Left ventricle myocardium inferior (tissue), 1 donor: ENCODE measurements at regions not wholly inside any gene's neighbourhood (a gene's known extent, or its start where the extent isn't known, plus 50 kb on each side); places are given as distances from the start of the nearest gene placed in this dataset.

Experiments
- DNase-seq: peaks from one replicate; pipeline ENCODE4 v3.0.0-alpha.2; 2020
- H3K27ac ChIP-seq: fragments of 200-600 bp; replicated peaks from 2 replicates; pipeline ENCODE4 v1.8.0; 2021
- H3K27me3 ChIP-seq: fragments of 200-600 bp; 2 replicates; pipeline ENCODE4 v1.8.0; 2021; ENCODE audit warnings: low read depth
- H3K36me3 ChIP-seq: fragments of 200-600 bp; 2 replicates; pipeline ENCODE4 v1.8.0; 2021
- H3K4me1 ChIP-seq: fragments of 200-600 bp; 2 replicates; pipeline ENCODE4 v1.8.0; 2021
- H3K4me3 ChIP-seq: fragments of 200-600 bp; 2 replicates; pipeline ENCODE4 v1.8.0; 2021; ENCODE audit warnings: mild to moderate bottlenecking, moderate library complexity
- H3K9me3 ChIP-seq: fragments of 200-600 bp; replicated peaks from 2 replicates; pipeline ENCODE4 v1.8.0; 2021
- intact Hi-C: fragments of 100-400 bp; cut with micrococcal nuclease; formaldehyde crosslinking; loops from one replicate; pipeline ENCODE4 v1.11.0; 2022
- TF ChIP-seq, protein P1 (sequence below): fragments of 200-600 bp; IDR thresholded peaks from 2 replicates; pipeline ENCODE4 v1.8.0; 2021; ENCODE audit warnings: antibody characterized with exemption, mild to moderate bottlenecking, borderline replicate concordance
- donor health status: DM: no; HTN: yes; CAD: no; lungs with severe emphysema.

- no peaks in the 10 kb centered on the region for H3K36me3 ChIP-seq
- no peaks in the 10 kb centered on the region for H3K4me1 ChIP-seq
- no peaks in the 10 kb centered on the region for H3K9me3 ChIP-seq
- intact Hi-C loops = no loop called here
- H3K4me3 ChIP-seq = no peak overlapping the region
- no peak for DNase-seq
- TF ChIP-seq, protein P1, sequence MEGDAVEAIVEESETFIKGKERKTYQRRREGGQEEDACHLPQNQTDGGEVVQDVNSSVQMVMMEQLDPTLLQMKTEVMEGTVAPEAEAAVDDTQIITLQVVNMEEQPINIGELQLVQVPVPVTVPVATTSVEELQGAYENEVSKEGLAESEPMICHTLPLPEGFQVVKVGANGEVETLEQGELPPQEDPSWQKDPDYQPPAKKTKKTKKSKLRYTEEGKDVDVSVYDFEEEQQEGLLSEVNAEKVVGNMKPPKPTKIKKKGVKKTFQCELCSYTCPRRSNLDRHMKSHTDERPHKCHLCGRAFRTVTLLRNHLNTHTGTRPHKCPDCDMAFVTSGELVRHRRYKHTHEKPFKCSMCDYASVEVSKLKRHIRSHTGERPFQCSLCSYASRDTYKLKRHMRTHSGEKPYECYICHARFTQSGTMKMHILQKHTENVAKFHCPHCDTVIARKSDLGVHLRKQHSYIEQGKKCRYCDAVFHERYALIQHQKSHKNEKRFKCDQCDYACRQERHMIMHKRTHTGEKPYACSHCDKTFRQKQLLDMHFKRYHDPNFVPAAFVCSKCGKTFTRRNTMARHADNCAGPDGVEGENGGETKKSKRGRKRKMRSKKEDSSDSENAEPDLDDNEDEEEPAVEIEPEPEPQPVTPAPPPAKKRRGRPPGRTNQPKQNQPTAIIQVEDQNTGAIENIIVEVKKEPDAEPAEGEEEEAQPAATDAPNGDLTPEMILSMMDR = no peak
- peaks cover 4% of the 10 kb centered on the region for H3K27me3 ChIP-seq
- H3K27ac ChIP-seq = no peak overlapping the region
Measured at GRCh38 chr2:19442731-19443130, 84.3 kb upstream of the OSR1 start.

DNA sequence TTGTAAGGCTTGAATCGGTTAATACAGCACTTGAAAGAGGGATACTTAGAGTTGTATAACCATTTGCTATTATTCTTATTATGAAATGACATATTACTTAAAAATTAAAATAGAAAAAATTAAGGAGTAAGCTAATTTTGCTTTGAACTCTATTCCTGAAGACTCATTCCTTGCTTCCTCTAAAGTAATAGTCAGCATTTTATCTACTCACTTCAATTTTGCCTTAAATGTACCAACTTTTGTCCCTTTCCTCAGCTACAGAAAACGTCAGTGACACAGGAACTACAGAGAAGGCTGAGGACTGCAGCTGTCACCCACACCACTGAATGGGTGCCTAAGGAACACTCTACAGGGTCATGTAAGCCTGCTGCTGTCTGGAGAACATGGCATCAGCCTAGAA, 80.7 kb upstream of the OSR1 start:
- peaks cover 7% of the 10 kb centered on the region for H3K27me3 ChIP-seq
- H3K27ac ChIP-seq = no peak overlapping the region
- no peak overlapping the region for H3K4me3 ChIP-seq
- intact Hi-C loops = no loop called here
- H3K9me3 ChIP-seq = no peaks in the 10 kb centered on the region
- no peaks in the 10 kb centered on the region for H3K36me3 ChIP-seq
- TF ChIP-seq, protein P1 = no peak
- no peaks in the 10 kb centered on the region for H3K4me1 ChIP-seq
- no peak for DNase-seq

GRCh38 chr2:19435815-19436214, 77.4 kb upstream of the OSR1 start:
- Histone ChIP-seq H3K27ac (no peak overlapping the region), H3K27me3 (peaks cover 7% of the 10 kb centered on the region), H3K36me3 (no peaks in the 10 kb centered on the region), H3K4me1 (no peaks in the 10 kb centered on the region), H3K4me3 (no peak overlapping the region), H3K9me3 (no peaks in the 10 kb centered on the region)
- TF ChIP-seq, protein P1 = no peak
- no peak for DNase-seq
- intact Hi-C loops = no loop called here

DNA sequence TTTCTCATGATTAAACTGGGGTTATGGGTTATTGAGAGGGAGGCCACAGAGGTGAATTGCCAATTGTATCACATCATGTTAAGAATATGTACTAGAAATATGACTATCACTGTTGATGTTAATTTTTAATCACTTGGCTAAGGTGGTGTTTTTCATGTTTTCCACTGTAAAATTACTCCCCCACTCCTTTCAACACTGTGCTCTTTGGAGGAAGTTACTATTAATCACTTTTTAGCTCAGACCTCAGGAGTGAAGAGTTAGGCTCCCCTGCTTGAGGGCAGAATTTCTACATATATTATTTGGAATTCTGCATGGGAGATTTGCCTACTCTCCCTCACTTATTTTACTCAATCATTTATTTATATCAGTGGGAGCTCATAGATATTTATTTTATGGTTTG, 76.0 kb upstream of the OSR1 start:
- Histone ChIP-seq H3K9me3 (no peaks in the 10 kb centered on the region), H3K36me3 (no peaks in the 10 kb centered on the region), H3K27ac (no peak overlapping the region), H3K27me3 (peaks cover 7% of the 10 kb centered on the region), H3K4me1 (no peaks in the 10 kb centered on the region), H3K4me3 (no peak overlapping the region)
- TF ChIP-seq, protein P1 = no peak
- intact Hi-C loops = no loop called here
- DNase-seq = no peak

GRCh38 chr2:19426941-19427340, 68.5 kb upstream of the OSR1 start:
- intact Hi-C loops = no loop called here

More at GRCh38 chr2:19426941-19427340, 68.5 kb upstream of the OSR1 start:
- Histone ChIP-seq H3K9me3 (no peaks in the 10 kb centered on the region), H3K36me3 (no peaks in the 10 kb centered on the region), H3K4me1 (peaks cover 2% of the 10 kb centered on the region), H3K4me3 (no peak overlapping the region), H3K27ac (no peak overlapping the region), H3K27me3 (no peaks in the 10 kb centered on the region)
- TF ChIP-seq, protein P1 = no peak
- DNase-seq = no peak
